ENCODE measurements at regions not wholly inside any gene's neighbourhood (a gene's known extent, or its start where the extent isn't known, plus 50 kb on each side); places are given as distances from the start of the nearest gene placed in this dataset.
A peak's percentile ranks its signal among the peaks of the same experiment; 100 is the strongest.
"Not testable (repeated sequence)": the region's sequence is repeated elsewhere in the genome, so short reads cannot be mapped to it uniquely, and the experiment has no call there.

GRCh38 chr14:71399057-71399487, 491.8 kb downstream of the PCNX1 start:
- Mint-ChIP-seq H3K4me3 (no peak overlapping the region), H3K4me1 (peaks cover 3% of the 10 kb centered on the region), H3K9me3 (no peaks in the 10 kb centered on the region), H3K36me3 (ENCODE audit: low read depth) (no peaks in the 10 kb centered on the region), H3K27me3 (ENCODE audit: low read depth) (no peaks in the 10 kb centered on the region), H3K27ac (ENCODE audit: unreplicated experiment) (no peak overlapping the region)
- TF ChIP-seq CTCF (conservative IDR thresholded peaks at IDR 0.05), result no peak
- no peak for DNase-seq (ENCODE audit: low read depth, low spot score)

- no peak for DNase-seq (ENCODE audit: low read depth, low spot score)
- Mint-ChIP-seq H3K36me3 (ENCODE audit: low read depth) (peaks cover 7% of the 10 kb centered on the region), H3K27ac (ENCODE audit: unreplicated experiment) (no peak overlapping the region), H3K27me3 (ENCODE audit: low read depth) (no peaks in the 10 kb centered on the region), H3K9me3 (peaks cover 1% of the 10 kb centered on the region), H3K4me1 (peaks cover 3% of the 10 kb centered on the region), H3K4me3 (no peak overlapping the region)
- no peak for TF ChIP-seq CTCF (conservative IDR thresholded peaks at IDR 0.05)
Measured at GRCh38 chr14:71400871-71401321, 493.6 kb downstream of the PCNX1 start.

- H3K36me3 Mint-ChIP-seq (ENCODE audit: low read depth); H3K27ac Mint-ChIP-seq (ENCODE audit: unreplicated experiment); H3K9me3 Mint-ChIP-seq; H3K4me3 Mint-ChIP-seq; H3K4me1 Mint-ChIP-seq; H3K27me3 Mint-ChIP-seq (ENCODE audit: low read depth); DNase-seq (ENCODE audit: low read depth, low spot score): not testable (repeated sequence)
Measured at GRCh38 chr14:71402415-71402814, 495.2 kb downstream of the PCNX1 start.

- DNase-seq (ENCODE audit: low read depth, low spot score), result no peak
- peaks cover 9% of the 10 kb centered on the region for H3K36me3 Mint-ChIP-seq (ENCODE audit: low read depth)
- no peak overlapping the region for H3K27ac Mint-ChIP-seq (ENCODE audit: unreplicated experiment)
- H3K9me3 Mint-ChIP-seq, result peaks cover 3% of the 10 kb centered on the region
- no peaks in the 10 kb centered on the region for H3K27me3 Mint-ChIP-seq (ENCODE audit: low read depth)
- H3K4me3 Mint-ChIP-seq, result no peak overlapping the region
- peaks cover 6% of the 10 kb centered on the region for H3K4me1 Mint-ChIP-seq
- TF ChIP-seq CTCF (conservative IDR thresholded peaks at IDR 0.05), result peak; percentile 41
Measured at GRCh38 chr14:71403656-71404055, 496.4 kb downstream of the PCNX1 start.

GRCh38 chr14:71405676-71406075, 498.4 kb downstream of the PCNX1 start:
- Mint-ChIP-seq H3K4me1 (peaks cover 6% of the 10 kb centered on the region), H3K36me3 (ENCODE audit: low read depth) (peaks cover 9% of the 10 kb centered on the region), H3K9me3 (peaks cover 3% of the 10 kb centered on the region), H3K27ac (ENCODE audit: unreplicated experiment) (no peak overlapping the region), H3K27me3 (ENCODE audit: low read depth) (no peaks in the 10 kb centered on the region), H3K4me3 (no peak overlapping the region)
- DNase-seq (ENCODE audit: low read depth, low spot score), result no peak
- TF ChIP-seq CTCF (conservative IDR thresholded peaks at IDR 0.05), result no peak

GRCh38 chr14:71408362-71409030, 501.2 kb downstream of the PCNX1 start:
- Mint-ChIP-seq H3K4me3 (no peak overlapping the region), H3K9me3 (peaks cover 3% of the 10 kb centered on the region)

More at GRCh38 chr14:71408362-71409030, 501.2 kb downstream of the PCNX1 start:
- TF ChIP-seq CTCF (conservative IDR thresholded peaks at IDR 0.05), result no peak
- no peak for DNase-seq (ENCODE audit: low read depth, low spot score)
- Mint-ChIP-seq H3K27me3 (ENCODE audit: low read depth) (no peaks in the 10 kb centered on the region), H3K36me3 (ENCODE audit: low read depth) (peaks cover 9% of the 10 kb centered on the region), H3K4me1 (peaks cover 6% of the 10 kb centered on the region), H3K27ac (ENCODE audit: unreplicated experiment) (no peak overlapping the region)

All from neural crest cell (in vitro differentiated cells).